ENCODE measurements at regions not wholly inside any gene's neighbourhood (a gene's known extent, or its start where the extent isn't known, plus 50 kb on each side); places are given as distances from the start of the nearest gene placed in this dataset.

DNA sequence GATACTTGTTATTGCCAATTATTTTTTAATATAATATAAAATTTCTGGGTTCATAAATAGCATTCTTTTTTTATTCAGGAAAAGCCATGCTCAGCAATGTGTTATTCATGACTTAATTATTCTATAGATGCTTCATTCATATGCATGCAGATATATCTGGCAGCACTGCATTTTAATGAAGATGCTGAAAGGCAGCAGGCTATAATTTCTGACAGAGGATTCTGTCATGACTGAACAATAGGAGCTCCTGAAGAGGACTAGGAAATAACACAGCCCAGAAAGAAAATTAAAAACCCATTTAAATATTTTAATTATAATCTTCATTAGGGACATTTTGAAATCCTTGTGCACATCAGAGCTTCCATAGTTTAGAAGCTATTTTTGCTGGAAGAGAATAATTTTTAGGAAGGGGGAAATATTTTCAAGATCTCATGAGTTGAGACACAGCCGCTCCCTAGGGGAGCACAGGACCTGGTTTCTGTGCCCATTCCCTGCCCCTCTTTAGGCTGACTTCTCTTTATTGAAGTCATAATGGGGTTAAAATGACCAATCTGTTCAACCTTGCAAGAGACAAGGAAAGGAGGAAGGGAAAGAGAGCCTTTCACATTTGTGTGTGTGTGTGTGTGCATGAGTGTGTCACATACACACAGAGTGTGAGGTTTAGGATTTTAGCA is 83.9 kb downstream of the RPE65 start:
- H3K9me3 ChIP-seq (ENCODE audit: low read depth, low read length): no peaks in the 10 kb centered on the region
- peaks cover 5% of the 10 kb centered on the region for H3K4me1 ChIP-seq (ENCODE audit: insufficient read depth, low read length)
- no peak overlapping the region for H3K4me3 ChIP-seq (ENCODE audit: insufficient read depth, low read length)
- no peak overlapping the region for H3K27ac ChIP-seq (ENCODE audit: low read depth, low read length)
- H4K20me1 ChIP-seq (ENCODE audit: insufficient read depth, low read length): no peaks in the 10 kb centered on the region
- H3K79me2 ChIP-seq (ENCODE audit: insufficient read depth, low read length): no peaks in the 10 kb centered on the region
- DNase-seq (ENCODE audit: insufficient read length, low spot score, missing footprints): no peak
- no peak overlapping the region for H2AFZ ChIP-seq (ENCODE audit: low read length)
- TF ChIP-seq, protein P1, sequence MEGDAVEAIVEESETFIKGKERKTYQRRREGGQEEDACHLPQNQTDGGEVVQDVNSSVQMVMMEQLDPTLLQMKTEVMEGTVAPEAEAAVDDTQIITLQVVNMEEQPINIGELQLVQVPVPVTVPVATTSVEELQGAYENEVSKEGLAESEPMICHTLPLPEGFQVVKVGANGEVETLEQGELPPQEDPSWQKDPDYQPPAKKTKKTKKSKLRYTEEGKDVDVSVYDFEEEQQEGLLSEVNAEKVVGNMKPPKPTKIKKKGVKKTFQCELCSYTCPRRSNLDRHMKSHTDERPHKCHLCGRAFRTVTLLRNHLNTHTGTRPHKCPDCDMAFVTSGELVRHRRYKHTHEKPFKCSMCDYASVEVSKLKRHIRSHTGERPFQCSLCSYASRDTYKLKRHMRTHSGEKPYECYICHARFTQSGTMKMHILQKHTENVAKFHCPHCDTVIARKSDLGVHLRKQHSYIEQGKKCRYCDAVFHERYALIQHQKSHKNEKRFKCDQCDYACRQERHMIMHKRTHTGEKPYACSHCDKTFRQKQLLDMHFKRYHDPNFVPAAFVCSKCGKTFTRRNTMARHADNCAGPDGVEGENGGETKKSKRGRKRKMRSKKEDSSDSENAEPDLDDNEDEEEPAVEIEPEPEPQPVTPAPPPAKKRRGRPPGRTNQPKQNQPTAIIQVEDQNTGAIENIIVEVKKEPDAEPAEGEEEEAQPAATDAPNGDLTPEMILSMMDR (IDR thresholded peaks at IDR 0.05; ENCODE audit: extremely low read depth, low read depth, low read length): no peak
- no peak overlapping the region for H3K4me2 ChIP-seq (ENCODE audit: insufficient read depth, low read length)
- H3K27me3 ChIP-seq (ENCODE audit: insufficient read depth, low read length): no peaks in the 10 kb centered on the region
- no peaks in the 10 kb centered on the region for H3K36me3 ChIP-seq (ENCODE audit: insufficient read depth, low read length)

GRCh38 chr1:68363339-68363738 is 86.4 kb downstream of the RPE65 start:
- Histone ChIP-seq H3K79me2 (ENCODE audit: insufficient read depth, low read length) (no peaks in the 10 kb centered on the region), H3K27ac (ENCODE audit: low read depth, low read length) (no peak overlapping the region), H3K4me3 (ENCODE audit: insufficient read depth, low read length) (no peak overlapping the region), H2AFZ (ENCODE audit: low read length) (no peak overlapping the region), H4K20me1 (ENCODE audit: insufficient read depth, low read length) (no peaks in the 10 kb centered on the region), H3K27me3 (ENCODE audit: insufficient read depth, low read length) (no peaks in the 10 kb centered on the region), H3K4me1 (ENCODE audit: insufficient read depth, low read length) (peaks cover 5% of the 10 kb centered on the region), H3K36me3 (ENCODE audit: insufficient read depth, low read length) (no peaks in the 10 kb centered on the region), H3K9me3 (ENCODE audit: low read depth, low read length) (no peaks in the 10 kb centered on the region), H3K4me2 (ENCODE audit: insufficient read depth, low read length) (no peak overlapping the region)
- no peak for DNase-seq (ENCODE audit: insufficient read length, low spot score, missing footprints)
- TF ChIP-seq, protein P1 (IDR thresholded peaks at IDR 0.05; ENCODE audit: extremely low read depth, low read depth, low read length): no peak

DNA sequence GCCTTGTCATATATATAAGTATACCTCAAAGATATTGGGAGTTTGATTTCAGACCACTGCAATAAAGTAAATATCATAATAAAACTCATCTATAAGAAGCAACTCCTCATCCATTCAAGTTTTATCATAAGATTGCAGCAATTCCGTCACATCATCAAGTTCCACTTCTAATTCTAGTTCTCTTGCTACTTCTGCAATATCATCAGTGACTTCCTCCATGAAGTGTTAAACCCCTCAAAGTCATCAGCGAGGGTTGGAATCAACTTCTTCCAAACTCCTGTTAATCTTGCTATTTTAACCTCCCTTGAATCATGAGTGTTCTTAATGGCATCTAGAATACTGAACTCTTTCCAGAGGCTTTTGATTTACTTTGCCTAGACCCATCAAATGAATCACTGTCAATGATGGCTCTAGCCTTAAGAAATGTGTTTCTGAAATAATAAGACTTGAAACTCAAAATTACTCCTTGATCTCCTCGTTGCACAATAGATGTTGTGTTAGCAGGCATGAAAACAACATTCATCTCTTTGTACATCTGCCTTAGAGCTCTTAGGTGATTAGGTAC is 88.3 kb downstream of the RPE65 start:
- no peak for DNase-seq (ENCODE audit: insufficient read length, low spot score, missing footprints)
- H3K4me1 ChIP-seq (ENCODE audit: insufficient read depth, low read length): peaks cover 5% of the 10 kb centered on the region
- peak overlapping the region; percentile 4 for H3K4me2 ChIP-seq (ENCODE audit: insufficient read depth, low read length)
- H3K27ac ChIP-seq (ENCODE audit: low read depth, low read length): no peak overlapping the region
- no peaks in the 10 kb centered on the region for H3K27me3 ChIP-seq (ENCODE audit: insufficient read depth, low read length)
- TF ChIP-seq, protein P1 (IDR thresholded peaks at IDR 0.05; ENCODE audit: extremely low read depth, low read depth, low read length): no peak
- H3K9me3 ChIP-seq (ENCODE audit: low read depth, low read length): no peaks in the 10 kb centered on the region
- no peak overlapping the region for H2AFZ ChIP-seq (ENCODE audit: low read length)
- H4K20me1 ChIP-seq (ENCODE audit: insufficient read depth, low read length): no peaks in the 10 kb centered on the region
- H3K4me3 ChIP-seq (ENCODE audit: insufficient read depth, low read length): no peak overlapping the region
- H3K79me2 ChIP-seq (ENCODE audit: insufficient read depth, low read length): no peaks in the 10 kb centered on the region
- H3K36me3 ChIP-seq (ENCODE audit: insufficient read depth, low read length): no peaks in the 10 kb centered on the region

DNA sequence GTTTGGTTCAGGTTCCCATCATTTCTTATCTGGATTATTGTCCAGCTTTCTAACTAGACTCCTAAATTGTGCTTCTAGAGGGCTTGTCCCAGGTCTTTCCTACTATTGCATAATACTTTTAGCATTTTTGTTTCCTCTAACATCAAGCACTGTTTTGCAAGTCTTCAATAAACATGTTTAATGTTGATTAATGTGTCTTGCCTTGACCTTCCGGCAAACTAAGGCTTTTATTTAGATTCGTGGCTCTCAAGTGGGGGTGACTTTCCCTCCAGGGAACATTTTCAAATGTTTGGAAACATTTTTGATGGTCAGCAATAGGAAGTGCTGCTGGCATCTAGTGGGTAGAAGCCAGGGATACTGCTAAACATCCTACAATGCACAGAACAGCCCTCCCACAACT is 90.7 kb downstream of the RPE65 start:
- no peaks in the 10 kb centered on the region for H3K79me2 ChIP-seq (ENCODE audit: insufficient read depth, low read length)
- no peaks in the 10 kb centered on the region for H3K9me3 ChIP-seq (ENCODE audit: low read depth, low read length)
- H3K36me3 ChIP-seq (ENCODE audit: insufficient read depth, low read length): no peaks in the 10 kb centered on the region
- H3K4me3 ChIP-seq (ENCODE audit: insufficient read depth, low read length): no peak overlapping the region
- H3K4me1 ChIP-seq (ENCODE audit: insufficient read depth, low read length): peaks cover 5% of the 10 kb centered on the region
- H4K20me1 ChIP-seq (ENCODE audit: insufficient read depth, low read length): no peaks in the 10 kb centered on the region
- TF ChIP-seq, protein P1 (IDR thresholded peaks at IDR 0.05; ENCODE audit: extremely low read depth, low read depth, low read length): no peak
- H3K4me2 ChIP-seq (ENCODE audit: insufficient read depth, low read length): no peak overlapping the region
- no peaks in the 10 kb centered on the region for H3K27me3 ChIP-seq (ENCODE audit: insufficient read depth, low read length)
- no peak overlapping the region for H2AFZ ChIP-seq (ENCODE audit: low read length)
- no peak overlapping the region for H3K27ac ChIP-seq (ENCODE audit: low read depth, low read length)
- no peak for DNase-seq (ENCODE audit: insufficient read length, low spot score, missing footprints)

All from osteoblast (primary cell).